ENCODE measurements at regions not wholly inside any gene's neighbourhood (a gene's known extent, or its start where the extent isn't known, plus 50 kb on each side); places are given as distances from the start of the nearest gene placed in this dataset.

DNA sequence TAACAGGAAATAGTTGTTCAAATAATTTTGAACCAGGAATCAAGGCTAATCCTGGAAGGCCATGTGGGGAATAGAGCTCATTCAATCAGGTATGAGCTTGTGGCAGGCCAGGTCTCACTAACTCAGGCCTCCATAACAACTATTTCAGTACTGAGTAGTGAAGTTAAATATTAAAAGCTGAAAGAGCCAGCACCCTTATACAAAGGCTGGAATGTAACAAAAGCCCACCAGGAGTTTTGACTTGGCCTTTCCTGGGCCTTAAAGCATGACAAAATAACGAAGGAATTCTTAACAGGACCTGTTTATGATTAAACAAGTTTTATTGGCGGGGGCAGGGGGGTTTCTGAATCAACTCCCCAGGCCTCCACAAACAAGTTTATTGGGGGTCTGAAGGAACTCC lies 1146.7 kb downstream of the CDH9 start:
- CTCF ChIA-PET = no interaction called here
- POLR2A ChIA-PET = no interaction called here

GRCh38 chr5:25881318-25882036 lies 1156.9 kb downstream of the CDH9 start:
- ChIA-PET POLR2A (no interaction called here), CTCF (no interaction called here)

- ChIA-PET CTCF (no interaction called here), POLR2A (no interaction called here)
These were observed 1174.6 kb downstream of the CDH9 start for GRCh38 chr5:25863811-25864210.

DNA sequence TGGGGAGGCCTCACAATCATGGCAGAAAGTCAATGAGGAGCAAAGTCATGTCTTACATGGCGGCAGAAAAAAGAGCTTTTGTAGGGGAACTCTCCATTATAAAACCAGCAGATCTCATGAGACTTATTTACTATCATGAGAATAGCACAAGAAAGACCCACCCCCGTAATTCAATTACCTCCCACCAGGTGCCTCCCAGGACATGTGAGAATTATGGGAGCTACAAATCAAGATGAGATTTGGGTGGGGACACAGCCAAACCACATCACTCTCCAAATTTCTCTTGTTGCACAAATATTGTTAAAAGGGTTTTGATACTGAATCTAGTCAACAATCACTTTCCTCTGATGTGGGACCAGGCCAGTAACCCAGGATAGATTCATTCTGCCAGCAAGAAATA lies 1176.1 kb downstream of the CDH9 start:
- ChIA-PET CTCF (no interaction called here), POLR2A (no interaction called here)

GRCh38 chr5:25858019-25858418 lies 1180.4 kb downstream of the CDH9 start:
- CTCF ChIA-PET = no interaction called here
- POLR2A ChIA-PET = no interaction called here

- ChIA-PET CTCF (no interaction called here), POLR2A (no interaction called here)
These were observed 1187.1 kb downstream of the CDH9 start for GRCh38 chr5:25851301-25851700.

DNA sequence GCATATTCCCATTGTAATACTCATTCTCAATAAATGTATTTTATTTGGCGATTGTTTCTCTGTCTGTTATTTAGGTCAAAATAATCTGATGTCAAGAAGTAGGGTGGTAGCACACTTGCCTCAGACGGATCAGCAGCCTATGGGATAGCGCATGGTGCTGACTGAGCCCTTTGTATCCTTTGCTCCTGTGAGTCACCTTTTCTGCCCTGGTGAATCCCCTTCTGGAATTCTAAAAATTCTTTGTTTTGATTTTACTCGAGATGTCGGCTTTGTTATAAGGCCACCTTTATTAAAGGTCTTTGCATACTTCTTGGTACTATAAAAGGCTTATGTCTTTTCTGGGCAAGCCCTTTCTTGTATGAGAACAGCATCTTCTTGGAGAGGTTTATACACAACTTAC lies 1187.8 kb downstream of the CDH9 start:
- ChIA-PET CTCF (no interaction called here), POLR2A (no interaction called here)

GRCh38 chr5:25849270-25849669 lies 1189.1 kb downstream of the CDH9 start:
- POLR2A ChIA-PET = no interaction called here
- CTCF ChIA-PET = no interaction called here

GRCh38 chr5:25823330-25823873 lies 1178.6 kb upstream of the CDH10 start:
- ChIA-PET POLR2A (no interaction called here), CTCF (no interaction called here)
